GM18499 (cell line): ENCODE measurements at regions not wholly inside any gene's neighbourhood (a gene's known extent, or its start where the extent isn't known, plus 50 kb on each side); places are given as distances from the start of the nearest gene placed in this dataset.

ENCODE experiments used
- ATAC-seq: cut with Tn5 transposase; IDR thresholded peaks from one replicate; pipeline ENCODE4 v1.9.1; 2021; ENCODE audit warnings: moderate number of reproducible peaks; ENCODE audit not compliant: insufficient read depth, unreplicated experiment

- no peak for ATAC-seq
These were observed 132.9 kb downstream of the SLITRK6 start for GRCh38 chr13:85666356-85666755.

GRCh38 chr13:85665286-85665685 lies 133.9 kb downstream of the SLITRK6 start:
- ATAC-seq, result no peak

GRCh38 chr13:85663856-85664255 lies 135.4 kb downstream of the SLITRK6 start:
- ATAC-seq, result no peak

- ATAC-seq, result no peak
These were observed 137.0 kb downstream of the SLITRK6 start for GRCh38 chr13:85662186-85662585.

- no peak for ATAC-seq
These were observed 137.5 kb downstream of the SLITRK6 start for GRCh38 chr13:85661675-85662074.

- ATAC-seq, result no peak
These were observed 139.7 kb downstream of the SLITRK6 start for GRCh38 chr13:85659493-85659892.

GRCh38 chr13:85657942-85658341 lies 141.3 kb downstream of the SLITRK6 start:
- ATAC-seq, result no peak

- no peak for ATAC-seq
These were observed 144.2 kb downstream of the SLITRK6 start for GRCh38 chr13:85655040-85655439.

- no peak for ATAC-seq
These were observed 145.0 kb downstream of the SLITRK6 start for GRCh38 chr13:85654227-85654626.

- no peak for ATAC-seq
These were observed 145.5 kb downstream of the SLITRK6 start for GRCh38 chr13:85653681-85654080.

- no peak for ATAC-seq
These were observed 146.7 kb downstream of the SLITRK6 start for GRCh38 chr13:85652491-85652890.

- no peak for ATAC-seq
These were observed 147.8 kb downstream of the SLITRK6 start for GRCh38 chr13:85651440-85651839.

- no peak for ATAC-seq
These were observed 148.6 kb downstream of the SLITRK6 start for GRCh38 chr13:85650613-85651012.

GRCh38 chr13:85640727-85641126 lies 158.5 kb downstream of the SLITRK6 start:
- ATAC-seq, result no peak

GRCh38 chr13:85638815-85639393 lies 160.3 kb downstream of the SLITRK6 start:
- ATAC-seq, result no peak

GRCh38 chr13:85638265-85638664 lies 161.0 kb downstream of the SLITRK6 start:
- no peak for ATAC-seq

GRCh38 chr13:85632526-85633195 lies 166.6 kb downstream of the SLITRK6 start:
- ATAC-seq, result no peak

GRCh38 chr13:85631801-85632200 lies 167.4 kb downstream of the SLITRK6 start:
- no peak for ATAC-seq

- ATAC-seq, result no peak
These were observed 172.6 kb downstream of the SLITRK6 start for GRCh38 chr13:85626603-85627002.

GRCh38 chr13:85619321-85619720 lies 179.9 kb downstream of the SLITRK6 start:
- no peak for ATAC-seq

- no peak for ATAC-seq
These were observed 180.7 kb downstream of the SLITRK6 start for GRCh38 chr13:85618521-85618920.

- no peak for ATAC-seq
These were observed 182.9 kb downstream of the SLITRK6 start for GRCh38 chr13:85616275-85616674.
